IMR-90 (cell line): ENCODE measurements at regions not wholly inside any gene's neighbourhood (a gene's known extent, or its start where the extent isn't known, plus 50 kb on each side); places are given as distances from the start of the nearest gene placed in this dataset.

Experiments
- ATAC-seq: fragments of 200-7000 bp; cut with Tn5 transposase; 2 replicates; pipeline ENCODE4 v1.9.1; 2020; ENCODE audit warnings: low read depth, mild to moderate bottlenecking, moderate library complexity
- BruUV-seq: library from RNA; stranded (reverse); fragments of 400-500 nt; replicated peaks from 2 replicates; lab custom pipeline; 2021; lab: Mats Ljungman, UMichigan
- CTCF ChIA-PET: fragments of 300-600 bp; formaldehyde crosslinking; extraction: SDS; loops from one replicate; lab custom pipeline; 2021; ENCODE audit warnings: antibody characterized with exemption; lab: Yijun Ruan, JAX
- POLR2A ChIA-PET: fragments of 300-600 bp; sonication (Branson Sonifier 250); formaldehyde crosslinking; loops from one replicate; lab custom pipeline; 2022; ENCODE audit warnings: antibody characterized with exemption; ENCODE audit not compliant: unreplicated experiment; lab: Charles Lee
- DNase-seq: peaks from one replicate; pipeline ENCODE4 v3.0.0; 2013
- H2AFZ ChIP-seq: replicated peaks from 2 replicates; pipeline ENCODE3; 2013; ENCODE audit warnings: low read length, mild to moderate bottlenecking; ENCODE audit not compliant: poor library complexity
- H2AK5ac ChIP-seq: 2 replicates; pipeline ENCODE4 v1.6.1; 2013; ENCODE audit warnings: low read depth, low read length, inconsistent platforms
- H2AK9ac ChIP-seq: replicated peaks from 2 replicates; pipeline ENCODE3; 2013; ENCODE audit warnings: mild to moderate bottlenecking, low read depth, low read length, moderate library complexity; ENCODE audit not compliant: poor library complexity
- H2BK120ac ChIP-seq: 2 replicates; pipeline ENCODE4 v1.6.1; 2013; ENCODE audit warnings: low read depth, low read length, inconsistent platforms
- H2BK15ac ChIP-seq: 3 replicates; pipeline ENCODE4 v1.6.1; 2013; ENCODE audit warnings: low read depth, low read length, inconsistent platforms
- H2BK20ac ChIP-seq: 2 replicates; pipeline ENCODE4 v1.6.1; 2013; ENCODE audit warnings: low read depth, mild to moderate bottlenecking, inconsistent platforms, low read length, moderate library complexity
- H2BK5ac ChIP-seq: 2 replicates; pipeline ENCODE4 v1.6.1; 2013; ENCODE audit warnings: mild to moderate bottlenecking, low read depth, low read length, inconsistent platforms; ENCODE audit not compliant: poor library complexity, severe bottlenecking
- H3K14ac ChIP-seq: replicated peaks from 2 replicates; pipeline ENCODE4 v1.6.1; 2013; ENCODE audit warnings: low read depth, low read length, inconsistent platforms
- H3K18ac ChIP-seq: 2 replicates; pipeline ENCODE4 v1.6.1; 2013; ENCODE audit warnings: low read depth, low read length, control low read depth
- H3K23ac ChIP-seq: 2 replicates; pipeline ENCODE4 v1.6.1; 2013; ENCODE audit warnings: low read depth, low read length, inconsistent platforms
- H3K27ac ChIP-seq: 2 replicates; pipeline ENCODE4 v1.5.1; 2013; ENCODE audit warnings: mild to moderate bottlenecking, control low read depth, low read length; ENCODE audit not compliant: insufficient read depth
- H3K27me3 ChIP-seq: 2 replicates; pipeline ENCODE4 v1.6.1; 2013; ENCODE audit warnings: low read length; ENCODE audit not compliant: control insufficient read depth, insufficient read depth
- H3K36me3 ChIP-seq: 2 replicates; pipeline ENCODE4 v1.6.1; 2013; ENCODE audit warnings: low read length, mixed read lengths; ENCODE audit not compliant: control insufficient read depth, insufficient read depth
- H3K4ac ChIP-seq: 2 replicates; pipeline ENCODE4 v1.6.1; 2013; ENCODE audit warnings: low read depth, low read length, inconsistent platforms
- H3K4me1 ChIP-seq: 2 replicates; pipeline ENCODE4 v1.6.1; 2013; ENCODE audit warnings: low read length, mixed read lengths; ENCODE audit not compliant: control insufficient read depth, insufficient read depth
- H3K4me2 ChIP-seq: 2 replicates; pipeline ENCODE4 v1.6.1; 2013; ENCODE audit warnings: low read depth, mild to moderate bottlenecking, control low read depth, low read length, moderate library complexity
- H3K4me3 ChIP-seq: 2 replicates; pipeline ENCODE4 v1.5.1; 2013; ENCODE audit warnings: low read depth, mild to moderate bottlenecking, control low read depth, low read length, moderate library complexity; ENCODE audit not compliant: insufficient read depth
- H3K56ac ChIP-seq: 2 replicates; pipeline ENCODE4 v1.6.1; 2013; ENCODE audit warnings: low read length, inconsistent platforms; ENCODE audit not compliant: insufficient read depth; ENCODE audit errors: extremely low read depth
- H3K79me1 ChIP-seq, 2 experiments: 2 replicates each; pipeline ENCODE4 v1.6.1; 2013; ENCODE audit warnings: low read length in 2 of 2, inconsistent platforms in 1 of 2, low read depth in 1 of 2
- H3K9ac ChIP-seq: 2 replicates; pipeline ENCODE4 v1.6.1; 2013; ENCODE audit warnings: low read depth, low read length, control low read depth
- H3K9me1 ChIP-seq: 2 replicates; pipeline ENCODE4 v1.6.1; 2013; ENCODE audit warnings: low read length, inconsistent platforms; ENCODE audit not compliant: insufficient read depth
- H3K9me3 ChIP-seq: 2 replicates; pipeline ENCODE4 v1.6.1; 2013; ENCODE audit warnings: low read length; ENCODE audit not compliant: control insufficient read depth, insufficient read depth
- H4K20me1 ChIP-seq: 2 replicates; pipeline ENCODE4 v1.6.1; 2013; ENCODE audit warnings: low read length, inconsistent platforms; ENCODE audit not compliant: insufficient read depth
- H4K5ac ChIP-seq: 2 replicates; pipeline ENCODE4 v1.6.1; 2013; ENCODE audit warnings: mild to moderate bottlenecking, low read depth, low read length, control low read depth
- H4K8ac ChIP-seq, 2 experiments: 2 replicates each; pipeline ENCODE4 v1.6.1; 2013; ENCODE audit warnings: low read depth in 2 of 2, low read length in 2 of 2, control low read depth in 1 of 2, inconsistent platforms in 1 of 2
- H4K91ac ChIP-seq: 2 replicates; pipeline ENCODE4 v1.6.1; 2013; ENCODE audit warnings: low read depth, low read length, inconsistent platforms; ENCODE audit not compliant: insufficient read depth
- BHLHE40 ChIP-seq: fragments of 150-350 bp; IDR thresholded peaks from 2 replicates; pipeline ENCODE4 v1.6.1; 2016; ENCODE audit warnings: mild to moderate bottlenecking, low read depth, low read length
- CEBPB ChIP-seq: IDR thresholded peaks from 2 replicates; pipeline ENCODE4 v1.6.1; 2012; ENCODE audit warnings: low read depth, low read length, improper control_type of control experiment
- CHD1 ChIP-seq: IDR thresholded peaks from 2 replicates; pipeline ENCODE4 v1.6.1; 2012; ENCODE audit warnings: low read depth, low read length, improper control_type of control experiment
- CTCF ChIP-seq: conservative IDR thresholded peaks from 2 replicates; pipeline ENCODE4 v1.5.1; 2012; ENCODE audit warnings: mild to moderate bottlenecking, low read depth, low read length, improper control_type of control experiment
- MAFK ChIP-seq: IDR thresholded peaks from 2 replicates; pipeline ENCODE4 v1.6.1; 2012; ENCODE audit warnings: low read depth, low read length, improper control_type of control experiment
- MAZ ChIP-seq: IDR thresholded peaks from 2 replicates; pipeline ENCODE4 v1.6.1; 2012; ENCODE audit warnings: low read depth, mild to moderate bottlenecking, low read length, improper control_type of control experiment, moderate library complexity, borderline replicate concordance
- MXI1 ChIP-seq: IDR thresholded peaks from 2 replicates; pipeline ENCODE4 v1.6.1; 2012; ENCODE audit warnings: low read depth, mild to moderate bottlenecking, low read length, moderate library complexity, borderline replicate concordance
- NFE2L2 ChIP-seq: fragments of 150-350 bp; IDR thresholded peaks from 2 replicates; pipeline ENCODE4 v1.6.1; 2016; ENCODE audit warnings: low read depth, mild to moderate bottlenecking, low read length
- RCOR1 ChIP-seq: IDR thresholded peaks from 2 replicates; pipeline ENCODE4 v1.6.1; 2012; ENCODE audit warnings: mild to moderate bottlenecking, low read length, improper control_type of control experiment; ENCODE audit not compliant: insufficient replicate concordance
- RFX5 ChIP-seq: IDR thresholded peaks from 2 replicates; pipeline ENCODE4 v1.8.0; 2012; ENCODE audit warnings: low read depth, mild to moderate bottlenecking, low read length, moderate library complexity
- SMC3 ChIP-seq: fragments of 150-350 bp; IDR thresholded peaks from 2 replicates; pipeline ENCODE4 v1.6.1; 2016; ENCODE audit warnings: low read depth, mild to moderate bottlenecking, antibody characterized with exemption, low read length, moderate library complexity
- WGBS, 2 experiments: methylation state at CpG; one replicate each; pipeline versions ENCODE4 v1.1.5 to v1.1.7; 2013; ENCODE audit warnings: missing lambda C conversion rate in 2 of 2; ENCODE audit not compliant: insufficient read length in 1 of 2; ENCODE audit errors: extremely low coverage in 2 of 2; 5-methylcytosine and 5-hydroxymethylcytosine counted together
- dilution Hi-C: fragments of 300-500 bp; cut with HindIII; formaldehyde crosslinking; loops from one replicate; pipeline ENCODE4 v1.14.3; 2018; ENCODE audit warnings: low sequenced_read_pairs; ENCODE audit not compliant: unreplicated experiment
- in situ Hi-C: fragments of 300-500 bp; cut with MboI; formaldehyde crosslinking; loops from 3 replicates; pipeline ENCODE4 v1.14.3; 2019; ENCODE audit warnings: low sequenced_read_pairs, inconsistent platforms, mixed read lengths
- intact Hi-C: fragments of 100-400 bp; cut with micrococcal nuclease; formaldehyde crosslinking; loops from 2 replicates; pipeline ENCODE4 v1.10.0; 2022

DNA sequence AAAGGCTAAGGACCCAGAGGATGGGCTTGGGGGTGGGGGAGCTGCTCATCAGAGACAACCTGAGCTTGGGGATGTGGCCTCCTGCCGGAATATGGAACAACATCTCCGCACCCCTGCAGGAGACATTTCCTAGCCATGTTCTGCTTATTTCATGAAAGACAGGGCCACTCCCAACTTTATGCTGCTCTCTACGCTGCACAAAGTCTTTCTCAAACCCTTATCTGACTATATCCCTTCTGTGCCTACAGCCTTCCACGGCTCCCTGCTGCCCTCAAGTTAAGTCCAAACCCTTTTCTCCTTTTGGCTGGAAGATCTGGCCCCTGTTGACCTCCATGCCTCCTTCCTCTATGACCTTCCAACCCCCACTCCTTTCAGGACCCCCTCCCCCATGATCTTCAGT, 562.0 kb downstream of the MN1 start:
- Histone ChIP-seq H4K20me1 (no peaks in the 10 kb centered on the region), H3K36me3 (no peaks in the 10 kb centered on the region), H2BK20ac (peak overlapping the region; percentile 82), H3K9ac (no peak overlapping the region), H2BK15ac (peak overlapping the region; percentile 54; the same call in 2 of the 3 replicates), H2AK5ac (peak overlapping the region; percentile 16), H3K18ac (peak overlapping the region; percentile 3; the same call in 1 of the 2 replicates), H2BK5ac (peak overlapping the region; percentile 8), H3K14ac (peak overlapping the region; percentile 70), H3K27me3 (peaks cover 10% of the 10 kb centered on the region), H3K4me2 (no peak overlapping the region), H3K23ac (peak overlapping the region; percentile 13; the same call in 1 of the 2 replicates), H4K5ac (0 out of 2 replicates have a peak overlapping the region, but pooled peaks have one; percentile 9), H3K4me3 (no peak overlapping the region), H3K9me3 (peaks cover 5% of the 10 kb centered on the region), H3K4ac (peak overlapping the region; percentile 86), H2BK120ac (peak overlapping the region; percentile 81), H3K27ac (no peak overlapping the region), H4K8ac (peak overlapping the region; percentile 16 to 28; a peak in 3 of 4 replicates), H3K56ac (no peak overlapping the region), H2AK9ac (peak overlapping the region; percentile 66), H3K9me1 (0 out of 2 replicates have a peak, but pooled peaks cover 6% of the 10 kb centered on the region), H3K4me1 (peaks cover 7% of the 10 kb centered on the region), H2AFZ (peak overlapping the region; percentile 74), H3K79me1 (no peaks in the 10 kb centered on the region), H4K91ac (peak overlapping the region; percentile 88)
- ChIA-PET CTCF (no interaction called here), POLR2A (no interaction called here)
- intact Hi-C loops, result no loop called here
- in situ Hi-C loops, result no loop called here
- dilution Hi-C loops, result no loop called here
- TF ChIP-seq CEBPB, result no peak
- TF ChIP-seq MAFK, result no peak
- no peak for TF ChIP-seq BHLHE40
- no peak for TF ChIP-seq RFX5
- TF ChIP-seq NFE2L2, result no peak
- no peak for TF ChIP-seq CTCF
- TF ChIP-seq MXI1, result no peak
- TF ChIP-seq MAZ, result no peak
- TF ChIP-seq CHD1, result no peak
- TF ChIP-seq SMC3, result no peak
- TF ChIP-seq RCOR1, result no peak
- DNase-seq (no peak), ATAC-seq (peak; percentile 40)
- WGBS, 2 experiments, result 52% methylated on average over 4 of the region's 4 CpGs; no CpG with 5 or more reads in 1 of the 2 experiments
- BruUV-seq, result no TSS peak
